ENCODE measurements at regions not wholly inside any gene's neighbourhood (a gene's known extent, or its start where the extent isn't known, plus 50 kb on each side); places are given as distances from the start of the nearest gene placed in this dataset.
"Not testable (repeated sequence)": the region's sequence is repeated elsewhere in the genome, so short reads cannot be mapped to it uniquely, and the experiment has no call there.

GRCh38 chr10:4230036-4230435, 445.0 kb upstream of the KLF6 start:
- no peak for DNase-seq (ENCODE audit: low read depth)

DNA sequence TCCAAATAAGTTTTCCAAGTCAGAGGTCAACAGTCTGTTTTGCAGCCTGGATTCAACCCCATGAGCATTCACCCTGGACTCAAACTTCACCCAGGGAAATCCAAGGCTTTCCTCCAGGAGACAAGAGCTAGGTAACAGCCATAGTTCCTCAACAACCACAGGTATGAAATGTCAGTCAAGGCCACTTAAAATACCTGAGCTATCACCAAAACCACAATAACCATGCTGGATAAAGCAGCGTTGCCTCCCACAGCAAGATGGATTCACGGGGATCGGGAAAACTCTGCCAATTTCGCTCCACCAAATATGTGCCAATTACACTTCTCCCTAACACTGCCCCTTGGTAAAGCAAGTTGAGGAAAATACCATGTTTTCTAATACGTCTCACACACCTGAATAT, 444.1 kb upstream of the KLF6 start:
- no peak for DNase-seq (ENCODE audit: low read depth)

- DNase-seq (ENCODE audit: low read depth), result no peak
Measured at GRCh38 chr10:4227586-4227985, 442.6 kb upstream of the KLF6 start.

GRCh38 chr10:4226941-4227540, 442.0 kb upstream of the KLF6 start:
- DNase-seq (ENCODE audit: low read depth), result no peak

DNA sequence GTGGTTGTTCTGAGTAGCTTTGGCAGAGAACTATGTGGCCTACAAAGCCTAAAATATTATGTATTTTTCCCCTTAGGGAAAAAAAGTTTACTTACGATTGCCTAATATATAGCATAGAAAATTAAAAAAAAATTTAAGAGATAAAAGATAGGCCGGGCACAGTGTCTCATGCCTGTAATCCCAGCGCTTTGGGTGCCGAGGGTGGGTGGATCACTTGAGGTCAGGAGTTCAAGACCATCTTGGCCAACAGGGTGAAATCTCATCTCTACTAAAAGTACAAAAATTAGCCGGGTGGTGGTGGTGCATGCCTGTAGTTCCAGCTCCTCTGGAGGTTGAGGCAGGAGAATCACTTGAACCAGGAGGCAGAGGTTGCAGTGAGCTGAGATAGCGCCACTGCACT, 439.2 kb upstream of the KLF6 start:
- DNase-seq (ENCODE audit: low read depth), result no peak

GRCh38 chr10:4221310-4221709, 436.3 kb upstream of the KLF6 start:
- not testable (repeated sequence) for DNase-seq (ENCODE audit: low read depth)

- DNase-seq (ENCODE audit: low read depth), result no peak
Measured at GRCh38 chr10:4219901-4220300, 434.9 kb upstream of the KLF6 start.

DNA sequence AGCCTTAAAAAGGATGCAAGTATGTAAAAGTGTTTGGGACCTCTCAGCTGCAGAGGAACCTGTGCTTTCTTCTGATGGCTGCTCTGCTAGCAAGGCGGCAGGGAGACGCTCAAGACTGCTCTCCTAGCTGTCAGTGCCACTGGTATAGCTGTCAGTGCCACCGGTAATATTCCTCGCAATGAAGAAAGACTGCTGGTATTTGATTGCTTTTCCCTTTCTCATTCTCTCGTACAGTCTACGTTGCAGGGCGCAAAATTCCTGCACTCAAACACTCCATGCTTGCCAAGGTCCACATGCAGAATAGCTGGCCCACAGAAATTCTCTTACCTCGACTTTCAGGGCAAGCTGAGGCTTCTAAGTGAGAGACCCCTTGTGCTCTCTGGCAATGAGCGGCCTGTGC, 432.6 kb upstream of the KLF6 start:
- DNase-seq (ENCODE audit: low read depth), result no peak

- DNase-seq (ENCODE audit: low read depth), result no peak
Measured at GRCh38 chr10:4217187-4217586, 432.2 kb upstream of the KLF6 start.

GRCh38 chr10:4216726-4217125, 431.7 kb upstream of the KLF6 start:
- DNase-seq (ENCODE audit: low read depth), result no peak

DNA sequence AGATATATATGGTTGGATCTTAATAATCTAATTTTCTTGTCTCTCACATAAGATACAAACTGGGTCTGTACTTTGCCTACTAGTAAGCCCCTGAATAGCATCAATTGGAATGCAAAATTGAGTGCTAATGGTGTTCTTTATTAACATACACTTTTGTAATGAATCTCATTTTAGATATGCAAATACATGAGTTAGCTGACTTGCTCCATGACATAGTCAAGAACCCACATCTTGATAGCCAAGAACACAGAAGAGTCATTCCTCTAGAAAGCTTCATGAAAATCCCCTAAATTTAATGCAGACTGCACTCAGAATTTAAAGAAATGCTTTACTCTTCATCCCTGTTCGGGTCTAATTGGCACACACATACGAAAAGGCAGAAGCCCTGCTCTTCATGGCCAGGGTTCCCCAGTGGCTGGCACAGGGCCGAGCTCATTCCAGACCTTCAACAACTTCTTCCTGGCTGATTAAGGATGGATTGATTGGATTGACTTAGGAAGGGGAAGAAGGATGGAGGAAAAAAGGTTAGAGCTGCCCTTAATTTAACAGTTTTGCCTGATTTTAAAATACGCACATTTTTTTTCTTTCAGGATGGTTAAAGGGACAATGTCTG, 431.1 kb upstream of the KLF6 start:
- DNase-seq (ENCODE audit: low read depth), result no peak

DNA sequence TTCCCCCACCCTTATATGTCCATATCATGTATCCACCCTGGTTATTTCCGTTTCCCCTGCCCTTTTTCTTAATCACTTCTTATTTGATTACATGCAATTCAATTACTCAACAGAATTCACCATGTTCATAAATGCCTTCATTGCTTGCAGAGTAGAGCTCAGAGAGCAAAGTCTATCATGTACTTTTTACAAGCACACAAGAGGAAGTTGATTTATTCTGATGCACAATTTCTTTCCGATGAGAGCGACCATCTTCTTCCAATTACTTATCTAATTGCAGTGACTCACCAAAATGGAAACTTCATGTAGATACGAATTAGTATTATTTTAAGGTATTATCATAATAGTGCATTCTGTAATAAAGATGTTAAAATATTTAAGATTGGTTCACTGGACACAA, 430.5 kb upstream of the KLF6 start:
- no peak for DNase-seq (ENCODE audit: low read depth)

- DNase-seq (ENCODE audit: low read depth), result no peak
Measured at GRCh38 chr10:4214908-4215307, 429.9 kb upstream of the KLF6 start.

DNA sequence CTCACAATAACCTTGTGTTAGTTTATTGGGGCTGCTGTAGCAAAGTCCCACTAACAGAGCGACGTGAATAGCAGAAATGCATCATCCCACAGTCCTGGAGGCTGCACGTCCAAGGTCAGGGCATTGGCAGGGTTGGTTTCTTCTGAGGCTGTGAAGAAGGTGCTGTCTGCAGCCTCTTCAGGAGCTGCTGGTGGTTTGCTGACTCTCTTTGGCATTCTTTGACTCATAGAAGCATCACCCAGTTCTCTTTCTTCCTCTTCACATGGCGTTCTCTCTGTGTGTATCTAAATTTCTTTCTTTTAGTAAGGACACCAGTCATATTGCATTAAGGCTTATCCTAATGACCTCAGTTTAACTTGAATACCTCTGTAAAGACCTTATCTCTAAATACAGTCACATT, 428.4 kb upstream of the KLF6 start:
- no peak for DNase-seq (ENCODE audit: low read depth)

DNA sequence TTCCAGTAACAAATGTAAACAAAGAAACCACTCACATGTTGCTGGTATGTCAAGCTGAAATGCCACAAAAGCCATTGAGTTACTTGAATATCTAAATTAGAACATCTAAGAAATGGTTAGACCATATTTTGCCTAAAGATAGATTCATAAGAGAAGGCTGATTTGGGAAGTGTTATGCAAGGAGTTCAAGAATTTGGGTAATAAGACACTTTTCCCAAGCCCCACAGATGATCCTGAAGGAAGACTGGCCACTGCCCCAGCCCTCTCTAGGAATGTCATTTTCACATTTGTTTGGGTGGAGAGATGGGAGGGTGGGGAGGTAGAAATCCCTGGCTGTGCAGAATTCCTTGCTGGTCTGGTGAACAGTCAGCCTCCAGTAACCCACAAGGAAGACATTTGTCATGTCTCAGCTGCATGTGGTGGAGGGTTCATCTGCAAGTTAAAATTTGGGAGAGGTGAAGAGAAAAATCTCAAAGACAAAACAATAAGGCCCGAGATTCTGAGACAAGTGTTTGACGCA, 427.2 kb upstream of the KLF6 start:
- DNase-seq (ENCODE audit: low read depth), result no peak

GRCh38 chr10:4208499-4208898, 423.5 kb upstream of the KLF6 start:
- DNase-seq (ENCODE audit: low read depth), result no peak

DNA sequence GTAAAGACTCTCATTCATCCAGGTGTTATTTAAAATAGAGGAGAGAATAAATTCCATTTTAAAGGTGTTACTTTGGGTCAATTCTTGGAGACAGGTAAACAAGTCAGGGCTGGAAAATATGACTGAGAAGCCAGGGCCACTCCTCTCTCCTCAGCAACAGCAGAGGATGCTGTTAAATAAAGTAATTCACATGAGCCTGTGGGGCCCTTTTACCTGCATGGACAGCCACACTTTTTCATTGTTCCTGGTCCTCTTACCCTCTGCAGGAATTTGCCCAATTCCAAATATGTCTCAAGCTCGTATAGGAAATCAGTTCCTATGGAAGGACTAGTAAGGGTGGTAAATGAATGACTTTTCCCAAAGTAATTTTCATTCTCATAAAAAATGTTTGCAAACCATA, 420.1 kb upstream of the KLF6 start:
- no peak for DNase-seq (ENCODE audit: low read depth)

- DNase-seq (ENCODE audit: low read depth), result no peak
Measured at GRCh38 chr10:4202938-4203337, 417.9 kb upstream of the KLF6 start.

DNA sequence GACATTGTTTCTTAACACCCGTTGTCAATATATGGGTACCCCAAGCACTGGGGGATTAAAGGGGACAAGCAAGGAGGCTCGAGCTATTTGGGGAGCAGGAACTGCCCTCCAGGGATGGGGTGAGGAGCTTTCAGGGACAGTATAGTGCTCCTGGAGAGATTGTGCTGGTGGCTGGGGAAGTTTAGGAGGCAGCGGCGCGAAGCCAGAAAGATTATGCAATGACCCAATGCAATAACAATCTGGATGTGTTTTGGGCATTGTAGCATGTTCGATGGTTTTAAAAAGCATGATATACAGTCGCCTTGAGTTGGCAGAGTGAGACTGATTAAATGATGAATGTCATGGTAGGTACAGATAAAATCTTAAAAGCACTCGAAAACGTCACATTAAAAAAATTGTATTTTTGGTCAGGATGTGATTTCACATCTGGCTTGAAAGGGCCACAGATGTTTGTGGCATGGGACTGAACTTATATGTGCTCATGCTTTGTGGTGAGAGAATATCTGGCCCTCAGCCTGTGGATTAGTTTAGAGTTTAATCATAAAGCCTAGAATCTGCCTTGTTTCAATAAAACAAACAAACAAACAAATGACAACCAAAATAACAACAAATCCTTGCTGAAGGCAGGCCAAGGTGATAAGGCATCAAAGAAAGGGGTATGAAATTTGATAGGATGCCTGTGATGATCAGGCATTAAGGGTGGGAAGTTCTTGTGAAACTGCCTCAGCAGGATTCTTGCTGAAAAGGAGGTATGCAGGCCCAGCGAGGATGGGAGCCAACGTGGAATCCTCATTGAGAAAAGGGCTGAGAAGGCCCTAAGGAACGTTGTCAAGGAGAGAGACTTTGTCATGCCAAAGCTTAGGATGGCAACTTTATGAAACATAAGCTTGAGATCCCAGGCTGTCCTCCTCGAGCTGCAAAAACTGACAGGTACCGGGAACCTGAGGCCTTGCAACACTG, 417.1 kb upstream of the KLF6 start:
- no peak for DNase-seq (ENCODE audit: low read depth)

GRCh38 chr10:4199196-4199595, 414.2 kb upstream of the KLF6 start:
- DNase-seq (ENCODE audit: low read depth), result no peak

DNA sequence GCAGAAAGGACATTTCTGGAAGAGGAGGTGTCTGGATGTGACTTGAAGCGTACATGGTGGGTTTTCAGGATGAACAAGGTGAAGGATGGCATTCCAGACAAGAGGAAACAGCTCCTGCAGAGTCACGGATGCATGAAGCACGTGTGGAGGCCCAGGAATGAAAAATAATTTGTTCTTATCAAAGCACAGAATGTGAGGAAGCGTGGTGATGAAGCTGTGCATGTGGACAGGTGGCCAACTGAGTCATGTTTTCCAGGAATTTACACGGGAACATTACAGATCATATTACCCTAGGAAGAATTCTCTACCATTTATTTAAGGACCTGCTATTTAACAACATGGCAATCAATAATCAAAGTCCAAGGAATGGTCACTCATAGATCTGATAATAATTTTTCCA, 413.2 kb upstream of the KLF6 start:
- DNase-seq (ENCODE audit: low read depth), result no peak

DNA sequence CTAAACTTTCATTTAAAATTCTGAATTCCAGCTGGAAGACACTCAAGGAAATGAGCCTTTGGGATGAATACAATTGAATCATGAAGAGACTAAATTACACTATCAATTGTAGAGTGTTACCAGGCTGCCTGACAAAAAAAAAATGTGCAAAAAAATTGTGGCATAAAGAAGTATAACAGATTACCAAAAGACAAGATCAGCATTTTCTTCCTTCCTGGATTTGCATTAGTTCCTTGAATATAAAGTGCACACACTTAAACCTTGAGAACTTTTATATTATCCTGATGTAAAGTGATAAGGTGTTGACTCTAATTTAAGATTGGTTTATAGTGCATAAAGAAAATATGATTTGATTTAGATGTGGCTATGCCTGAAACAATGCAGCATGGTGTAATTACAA, 412.7 kb upstream of the KLF6 start:
- DNase-seq (ENCODE audit: low read depth), result no peak

DNA sequence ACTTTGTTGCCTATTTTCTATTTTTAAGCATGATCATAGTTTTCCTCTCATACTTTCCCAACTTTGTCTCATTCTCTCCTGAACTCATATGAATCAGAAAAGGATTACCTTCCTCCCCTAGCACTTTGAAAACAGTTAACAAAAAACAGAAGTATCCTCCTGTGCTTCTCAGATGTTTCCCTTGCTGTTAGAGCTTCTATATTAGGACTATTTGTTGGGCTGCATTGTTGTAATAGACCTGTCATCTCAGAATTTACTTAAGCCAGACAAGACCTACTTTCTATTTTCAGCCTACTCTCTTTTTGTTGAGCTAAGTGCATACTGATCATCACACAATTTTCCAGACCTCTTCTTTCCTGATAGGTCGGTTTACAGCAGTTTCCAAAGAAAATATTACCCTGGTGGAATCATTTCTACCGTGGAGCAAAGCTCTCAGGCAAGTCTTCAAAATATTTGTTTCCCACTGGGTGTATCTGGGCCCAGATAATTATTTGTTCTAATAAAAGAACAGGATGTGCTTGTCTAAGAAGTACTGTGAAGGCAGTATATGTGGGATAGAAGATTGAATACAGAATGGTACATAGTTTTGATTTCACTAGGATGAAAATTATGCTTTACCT, 411.9 kb upstream of the KLF6 start:
- DNase-seq (ENCODE audit: low read depth), result no peak

Data from activated gamma-delta T cell treated with anti-CD3 and anti-CD28 coated beads, Interleukin-2, amount 50 U/mL, for 16 hours (primary cell).